Effector CD8-positive, alpha-beta T cell (primary cell): ENCODE measurements at regions not wholly inside any gene's neighbourhood (a gene's known extent, or its start where the extent isn't known, plus 50 kb on each side); places are given as distances from the start of the nearest gene placed in this dataset.
"Not testable (repeated sequence)": the region's sequence is repeated elsewhere in the genome, so short reads cannot be mapped to it uniquely, and the experiment has no call there.

ENCODE experiments used
- DNase-seq: peaks from one replicate; lab custom pipeline; 2025; lab: John Stamatoyannopoulos, UW

DNA sequence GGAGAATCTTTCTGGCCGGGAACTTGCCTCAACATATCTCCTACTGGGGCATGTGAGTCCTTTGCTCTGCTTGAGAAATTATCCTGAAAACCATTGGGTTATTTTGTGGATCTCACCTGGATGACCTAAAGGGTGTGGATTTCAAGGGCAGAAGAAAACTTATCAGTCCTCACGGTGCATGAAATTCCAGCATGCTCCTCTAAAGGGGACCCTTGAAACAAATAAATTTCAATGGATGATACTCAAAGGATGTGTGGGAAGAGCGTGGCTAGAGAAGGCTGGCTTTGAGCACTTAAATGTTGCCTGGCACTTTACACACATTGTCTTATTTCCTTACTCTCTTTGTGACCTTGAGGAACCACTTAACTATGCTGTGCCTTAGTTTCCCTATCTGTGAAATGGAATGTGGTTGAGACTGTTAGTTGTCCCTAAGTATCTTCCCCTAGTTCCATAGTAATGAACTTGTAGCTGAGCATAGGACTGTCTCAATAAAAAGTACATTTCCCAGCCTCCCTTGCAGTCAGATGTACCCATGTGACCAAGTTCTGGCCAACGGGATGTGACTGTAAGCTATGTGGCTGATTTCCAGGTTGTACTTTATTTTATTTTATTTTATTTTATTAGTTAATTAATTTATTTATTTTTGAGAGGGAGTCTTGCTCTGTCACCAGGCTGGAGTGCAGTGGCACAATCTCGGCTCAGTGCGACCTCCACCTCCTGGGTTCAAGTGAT lies 81.9 kb upstream of the PTPN1 start:
- no peak for DNase-seq

DNA sequence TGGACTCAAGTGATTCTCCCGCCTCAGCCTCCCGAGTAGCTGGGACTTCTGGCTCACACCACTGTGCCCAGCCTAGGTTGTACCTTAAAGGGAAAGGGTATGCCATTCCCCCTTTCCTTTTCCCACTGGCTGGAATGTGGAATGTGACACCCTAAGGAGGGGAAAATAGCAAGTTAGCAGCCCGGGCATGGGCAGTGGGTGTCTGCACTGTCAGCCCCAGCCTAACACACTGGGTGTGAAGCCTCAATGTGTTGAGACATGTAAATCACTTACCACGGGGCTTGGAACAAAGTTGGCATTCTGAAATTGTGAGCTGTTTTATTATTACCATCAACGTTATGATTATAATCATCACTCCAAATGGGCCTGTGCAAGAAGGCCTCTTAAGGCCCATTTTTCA lies 80.8 kb upstream of the PTPN1 start:
- no peak for DNase-seq

DNA sequence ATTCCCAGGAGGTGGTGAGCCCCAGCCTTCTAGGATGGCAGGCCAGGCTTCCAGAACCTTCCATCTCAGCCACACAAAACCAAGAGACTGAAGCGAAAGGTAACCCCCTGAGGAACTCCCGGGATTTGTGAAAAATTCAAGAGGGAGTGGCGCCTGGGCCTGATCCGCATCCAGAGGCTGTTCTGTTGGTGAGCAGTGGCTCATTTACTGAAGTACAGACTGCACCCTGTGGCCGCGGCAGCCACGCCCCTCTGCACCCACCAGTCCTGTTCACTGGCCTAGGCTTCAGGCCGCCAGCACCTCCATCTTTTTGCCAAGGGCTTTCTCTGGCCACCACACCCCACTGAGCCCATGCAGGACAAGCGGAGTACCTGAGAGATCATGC lies 79.1 kb upstream of the PTPN1 start:
- no peak for DNase-seq

DNA sequence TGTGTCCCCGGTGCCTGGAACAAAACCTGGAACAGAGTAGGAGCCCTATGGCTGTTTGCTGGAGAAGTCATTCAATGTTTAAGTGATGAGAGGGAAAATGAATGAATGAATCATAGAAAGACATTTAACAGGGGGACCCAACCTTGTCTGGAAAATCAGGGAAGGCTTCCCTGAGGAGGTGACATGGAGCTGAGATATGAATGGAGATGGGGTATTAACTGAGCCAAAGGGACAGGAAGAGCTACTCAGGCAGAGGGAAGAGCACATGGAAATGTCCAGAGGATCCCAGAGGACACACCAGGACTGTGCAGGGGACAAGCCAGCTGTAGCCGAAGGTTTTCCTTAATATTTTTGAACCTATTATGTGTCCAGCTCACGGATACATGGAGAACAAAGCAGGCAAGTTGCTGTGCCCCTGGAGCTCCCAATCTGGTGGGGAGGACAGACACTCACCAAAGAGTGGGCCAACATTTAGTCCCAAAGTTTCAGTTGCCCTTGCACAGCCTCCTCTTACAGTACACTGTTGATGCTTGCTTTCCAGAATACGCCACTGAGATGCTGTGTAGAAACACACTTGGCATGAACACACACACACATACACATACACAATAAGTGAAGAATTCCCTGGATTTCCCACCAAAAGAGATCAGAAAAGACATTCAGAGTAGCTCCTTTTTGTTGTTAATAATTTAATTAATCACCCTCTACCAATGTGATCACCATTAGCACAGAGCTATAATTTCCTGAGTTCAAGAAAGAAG lies 77.0 kb upstream of the PTPN1 start:
- DNase-seq = no peak

DNA sequence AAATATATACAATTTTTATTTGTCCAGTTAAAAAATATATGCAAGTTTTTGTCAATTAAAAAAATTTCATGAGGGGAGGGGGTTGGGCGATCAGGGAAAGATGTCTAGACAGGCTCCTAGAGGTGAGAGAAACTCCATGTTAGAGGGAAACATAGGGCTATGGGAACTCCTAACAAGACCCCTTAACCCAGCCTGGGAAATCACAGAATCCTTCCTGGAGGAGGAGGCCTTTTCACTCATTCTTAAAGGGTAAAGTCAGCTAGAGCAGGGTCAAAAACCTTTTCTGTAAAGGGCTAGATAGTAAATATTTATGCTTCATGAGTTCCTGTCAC lies 75.9 kb upstream of the PTPN1 start:
- DNase-seq = no peak

DNA sequence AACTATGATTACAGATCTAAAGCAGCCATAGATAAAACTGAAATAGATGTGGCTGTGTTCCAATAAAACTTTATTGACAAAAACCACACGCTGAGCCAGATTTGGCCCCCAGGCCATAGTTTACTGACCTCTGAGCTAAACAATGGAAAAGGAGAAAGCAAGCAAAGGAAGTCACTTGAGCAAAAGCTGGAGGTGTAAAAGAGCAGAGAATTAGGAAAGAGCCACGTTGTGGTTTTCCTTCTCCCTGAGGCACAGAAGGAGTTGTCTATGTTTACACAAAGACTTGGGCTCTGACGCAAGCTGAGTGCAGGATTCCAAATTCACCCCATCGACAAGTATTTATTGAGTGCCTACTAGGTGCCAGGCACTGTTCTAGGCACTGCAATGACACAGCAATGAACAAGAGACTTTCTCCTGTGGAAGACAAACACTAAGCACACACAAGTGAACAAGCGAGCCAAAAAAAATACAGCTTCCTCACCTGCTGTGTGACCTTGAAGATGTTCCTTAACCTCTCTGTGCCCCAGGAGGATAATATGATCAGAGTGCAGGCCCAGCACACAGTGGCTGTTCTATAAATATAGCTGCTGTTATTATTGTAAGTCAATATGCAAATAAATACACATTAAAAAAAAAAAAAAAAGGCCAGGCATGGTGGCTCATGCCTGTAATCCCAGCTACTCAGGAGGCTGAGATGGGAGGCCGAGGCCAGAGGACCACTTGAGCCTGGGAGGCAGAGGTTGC lies 75.4 kb upstream of the PTPN1 start:
- DNase-seq = no peak

DNA sequence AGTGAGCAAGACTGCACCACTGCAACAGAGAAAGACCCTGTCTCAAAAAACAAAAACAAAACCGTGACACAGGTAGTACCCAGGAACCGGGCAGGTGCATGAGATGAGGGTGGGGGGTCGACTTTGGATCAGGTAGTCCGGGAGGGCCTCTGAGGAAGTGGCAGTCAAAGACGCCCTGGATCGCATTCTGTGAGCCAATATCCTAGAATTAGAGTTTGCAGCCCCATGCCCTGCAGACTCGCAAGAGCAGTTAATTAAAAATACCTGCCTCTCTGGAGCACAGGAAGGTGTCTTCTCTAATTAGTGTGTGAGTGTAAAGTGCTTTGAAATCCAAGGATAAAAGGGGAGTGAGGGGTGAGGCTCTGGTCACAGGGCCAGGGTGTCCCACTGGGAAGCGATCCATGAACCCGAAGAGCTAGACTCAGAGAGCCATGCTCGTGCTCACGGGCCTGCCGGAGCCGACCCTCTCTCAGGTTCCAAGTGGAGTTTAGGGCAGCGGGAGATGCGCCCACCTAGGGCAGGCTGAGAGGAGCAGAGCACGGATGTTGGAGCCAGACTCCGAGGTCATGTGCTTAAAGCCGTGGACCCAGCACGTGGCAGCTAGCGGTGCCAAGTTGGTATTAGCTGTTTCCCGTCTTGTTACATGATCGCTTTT lies 74.7 kb upstream of the PTPN1 start:
- no peak for DNase-seq

DNA sequence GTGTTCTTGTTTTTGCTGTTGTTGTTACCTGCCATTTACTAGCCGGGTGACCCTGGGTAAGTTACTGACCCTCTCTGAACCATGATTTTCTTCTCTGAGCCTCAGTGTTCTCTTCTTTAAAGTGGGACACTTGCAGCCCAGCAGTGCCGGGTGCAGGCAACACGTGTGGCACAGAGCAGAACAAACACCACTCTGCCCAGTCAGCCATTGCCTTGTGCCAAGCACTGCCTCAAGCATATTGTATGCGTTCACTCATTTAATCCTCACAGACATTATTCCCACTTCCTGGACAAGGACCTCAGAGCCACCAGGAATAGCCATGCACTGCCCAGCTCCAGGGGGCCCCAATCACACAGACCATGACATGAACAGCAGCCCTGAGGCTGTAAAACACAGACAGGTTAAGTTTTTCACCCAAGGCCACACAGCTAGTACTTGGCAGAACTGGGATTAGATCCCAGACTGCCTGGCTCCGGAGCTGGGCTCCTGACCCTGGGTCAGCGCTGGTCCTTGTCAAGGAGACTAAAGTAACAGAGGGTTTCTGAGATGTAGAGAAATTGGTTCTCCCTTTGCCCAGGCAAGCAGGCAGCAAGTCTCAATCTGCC lies 74.0 kb upstream of the PTPN1 start:
- DNase-seq = no peak

DNA sequence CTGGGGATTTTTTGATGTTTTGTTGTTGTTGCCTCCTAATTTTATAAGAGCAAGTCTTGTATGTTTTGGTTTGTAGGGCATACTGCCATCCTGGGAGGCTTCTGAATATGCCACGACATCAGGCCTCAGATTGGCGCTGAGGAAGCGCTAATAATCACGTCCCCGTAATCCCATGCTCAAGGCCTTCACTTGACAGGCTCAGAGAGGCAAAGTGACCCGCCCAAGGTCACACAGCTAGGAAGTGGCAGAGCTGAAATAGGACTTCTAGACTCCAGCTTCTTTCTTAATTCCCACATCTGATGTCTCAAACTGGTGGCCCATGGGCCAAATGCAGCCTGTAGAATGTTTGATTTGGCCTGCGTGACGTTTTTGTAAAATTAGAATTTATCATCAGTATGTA lies 73.5 kb upstream of the PTPN1 start:
- DNase-seq = no peak

DNA sequence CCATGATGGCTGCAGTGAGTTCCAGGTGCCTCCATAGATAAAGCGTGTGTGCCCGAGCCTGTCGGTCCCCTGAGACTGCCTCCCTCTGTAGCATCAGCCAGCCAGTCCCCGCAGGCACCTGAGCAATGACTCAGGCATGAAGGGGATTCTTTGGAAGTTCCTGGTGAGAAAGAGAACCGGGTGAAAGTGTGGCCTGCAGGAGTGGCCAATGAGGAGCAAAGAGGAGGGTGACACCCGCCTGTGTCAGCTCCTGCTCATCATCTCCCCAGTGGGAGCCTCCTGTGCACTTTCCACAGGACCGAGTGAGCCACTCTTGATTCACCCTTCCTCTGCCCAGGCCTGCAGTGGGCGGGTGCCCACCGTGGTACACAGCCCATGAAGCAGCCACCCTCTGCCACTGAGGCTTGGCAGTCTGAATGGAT lies 71.2 kb upstream of the PTPN1 start:
- no peak for DNase-seq

DNA sequence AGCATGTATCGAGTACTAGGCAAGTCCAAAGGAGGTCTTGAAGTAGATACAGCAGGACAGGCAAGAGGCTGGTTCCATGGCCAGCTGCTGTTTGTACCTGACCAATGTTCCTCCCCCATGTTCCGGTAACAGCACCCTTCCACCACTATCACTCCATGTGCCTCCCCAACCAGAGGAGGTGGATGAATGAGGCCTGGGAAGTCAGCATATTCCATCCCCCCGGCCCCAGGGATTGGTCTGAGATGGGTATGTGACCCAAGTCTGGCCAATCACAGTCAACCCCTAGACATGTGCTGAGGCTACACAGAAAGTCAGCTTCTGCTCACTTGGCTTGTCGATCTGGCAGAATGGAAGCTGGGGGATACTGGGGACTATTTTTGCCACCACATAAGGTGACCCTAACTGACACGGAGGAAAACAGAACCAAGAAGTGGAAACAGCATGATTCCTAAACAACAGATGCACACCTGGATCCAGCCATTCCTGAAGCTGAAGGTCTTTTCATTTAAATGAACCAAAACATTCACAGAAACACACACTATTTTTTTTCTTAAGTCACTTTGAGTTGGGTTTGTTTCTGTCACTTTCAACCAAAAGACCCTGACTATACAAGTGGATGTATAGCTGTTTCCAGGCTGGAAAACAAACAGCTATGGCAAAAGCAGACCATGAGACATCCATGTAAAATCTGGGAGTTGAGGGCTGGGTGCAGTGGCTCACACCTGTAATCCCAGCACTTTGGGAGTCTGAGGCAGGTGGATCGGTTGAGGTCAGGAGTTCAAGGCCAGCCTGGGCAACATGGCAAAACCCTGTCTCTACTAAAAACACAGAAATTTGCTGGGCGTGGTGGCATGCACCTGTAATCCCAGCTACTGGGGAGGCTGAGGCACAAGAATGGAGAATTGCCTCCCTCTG lies 70.4 kb upstream of the PTPN1 start:
- no peak for DNase-seq

DNA sequence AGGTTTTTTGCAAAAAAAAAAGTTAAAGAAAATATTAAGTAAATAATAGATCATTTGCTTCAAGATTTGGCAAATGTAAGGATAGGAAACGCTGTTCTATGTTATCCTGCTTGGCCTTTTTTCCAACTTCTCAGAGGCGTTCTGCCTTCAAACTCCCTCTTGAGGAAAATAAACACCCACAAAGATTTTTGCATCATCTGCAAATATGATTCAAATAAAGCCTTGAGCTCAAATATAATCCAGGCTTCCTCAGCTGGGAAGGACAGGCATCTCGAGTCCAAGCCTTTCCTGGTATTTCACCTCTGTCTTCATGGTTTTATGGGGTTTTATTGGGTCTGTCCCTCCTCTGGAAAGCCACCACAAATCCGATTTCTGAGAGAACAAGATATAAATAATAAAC lies 67.7 kb upstream of the PTPN1 start:
- DNase-seq = no peak

DNA sequence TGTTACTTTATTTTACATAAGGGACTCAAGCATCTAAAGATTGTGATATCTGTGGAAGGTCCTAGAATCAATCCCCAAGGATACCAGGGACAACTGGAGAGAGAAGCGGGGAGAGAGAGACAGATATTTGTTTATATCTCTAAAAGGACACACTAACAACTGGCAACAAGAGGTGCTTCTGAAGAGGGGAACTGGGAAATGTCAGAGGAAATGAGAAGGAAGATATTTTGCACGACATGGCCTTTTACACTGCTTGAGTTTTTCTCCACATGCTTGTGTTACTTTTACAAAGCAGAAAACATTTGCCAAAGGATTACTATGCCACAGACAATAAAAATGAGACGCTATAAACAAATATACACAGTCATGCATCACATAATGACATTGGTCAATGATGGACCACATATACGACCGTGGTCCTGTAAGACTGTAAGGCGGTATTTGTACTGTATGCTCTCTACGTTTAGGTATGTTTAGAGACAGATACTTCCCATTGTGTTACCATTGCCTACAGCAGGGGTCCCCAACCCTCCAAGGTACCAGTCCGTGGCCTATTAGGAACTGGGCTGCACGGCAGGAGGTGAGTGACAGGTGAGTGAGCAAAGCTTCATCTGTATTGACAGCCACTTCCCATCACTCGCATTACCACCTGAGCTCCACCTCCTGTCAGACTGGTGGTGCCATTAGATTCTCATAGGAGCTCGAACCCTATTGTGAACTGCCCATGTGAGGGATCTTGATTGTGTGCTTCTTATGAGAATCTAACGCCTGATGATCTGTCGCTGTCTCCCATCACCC lies 64.6 kb upstream of the PTPN1 start:
- no peak for DNase-seq

DNA sequence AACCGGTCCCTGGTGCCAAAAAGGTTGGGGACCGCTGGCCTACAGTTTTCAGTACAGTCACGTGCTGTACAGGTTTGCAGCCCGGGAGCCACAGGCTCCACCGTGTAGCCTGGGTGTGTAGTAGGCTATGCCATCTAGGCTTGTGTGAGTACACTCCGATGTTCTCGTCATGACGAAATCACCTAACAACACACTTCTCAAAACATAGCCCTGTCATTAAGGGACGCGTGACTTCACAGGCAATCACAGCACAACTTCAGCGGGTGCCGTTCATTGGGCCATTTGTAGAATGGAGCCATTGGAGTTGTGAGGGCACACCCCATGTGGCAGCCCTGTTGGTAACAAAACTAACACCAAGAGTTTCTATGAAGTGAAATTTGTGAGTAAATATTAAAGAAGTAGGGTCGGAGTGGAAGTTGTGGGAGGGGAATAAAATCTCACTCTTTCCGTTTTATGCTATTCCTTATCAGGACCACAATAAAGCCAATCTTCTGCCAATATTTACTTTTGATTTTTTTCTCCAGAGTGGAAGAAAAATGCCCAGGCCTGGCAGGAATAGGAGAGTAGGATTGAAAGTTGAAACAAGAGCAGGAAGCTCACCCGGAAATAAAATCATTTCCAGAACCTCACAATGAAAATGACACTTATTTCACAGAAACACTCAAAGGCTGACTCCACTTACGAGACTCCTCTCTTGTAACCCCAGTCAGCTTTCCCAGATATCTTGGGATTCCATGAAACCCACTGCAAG lies 63.7 kb upstream of the PTPN1 start:
- no peak for DNase-seq

DNA sequence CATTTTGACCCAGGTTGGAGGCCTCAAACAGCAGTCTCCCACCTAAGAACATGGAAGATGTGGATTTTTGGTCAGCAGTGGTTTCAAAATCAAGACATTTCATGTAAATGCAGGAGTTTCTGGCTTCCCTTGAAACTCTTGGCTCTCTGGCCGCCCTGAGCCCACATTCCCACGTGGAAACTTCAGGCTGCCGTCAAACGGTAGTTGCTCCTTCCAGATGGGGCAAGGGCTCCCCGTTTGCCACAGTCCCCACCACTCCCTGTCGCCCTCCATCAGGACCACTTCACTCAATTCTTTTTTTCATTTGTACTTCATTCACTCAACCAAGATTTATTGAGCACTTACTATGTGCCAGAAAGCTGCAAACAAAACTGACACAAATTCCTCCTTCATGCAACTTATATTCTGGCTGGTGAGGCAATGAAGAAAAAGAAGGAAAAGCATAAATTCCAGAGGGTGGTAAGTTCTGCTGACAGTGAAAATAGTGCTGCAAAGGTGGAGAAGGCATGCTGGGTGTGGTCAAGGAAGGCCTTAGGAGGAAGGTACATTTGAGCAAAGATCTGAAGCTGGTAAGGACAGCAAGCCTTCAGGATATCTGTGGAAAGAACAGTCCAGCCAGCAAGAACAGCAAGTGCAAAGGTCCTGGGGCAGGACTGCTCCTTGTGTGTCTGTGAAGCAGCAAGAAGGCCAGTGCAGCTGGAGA lies 62.9 kb upstream of the PTPN1 start:
- no peak for DNase-seq

DNA sequence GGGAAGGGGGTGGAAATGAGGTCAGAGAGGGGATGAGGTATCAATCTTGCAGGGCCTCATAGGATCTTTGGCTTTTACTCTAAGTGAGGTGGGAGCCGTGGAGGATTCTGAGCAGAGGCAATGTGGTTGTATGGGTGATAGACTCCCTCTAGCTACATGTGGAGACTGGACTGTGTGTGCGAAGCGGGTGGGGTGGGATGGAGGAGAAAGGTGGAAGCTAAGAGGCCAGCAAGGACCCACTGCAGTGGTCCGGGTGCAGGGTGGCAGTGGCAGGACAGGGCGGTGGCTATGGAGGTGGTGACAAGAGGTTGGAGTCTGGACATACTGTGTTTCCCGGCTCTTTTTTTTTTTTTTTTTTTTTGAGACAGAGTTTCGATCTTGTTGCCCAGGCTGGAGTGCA lies 62.4 kb upstream of the PTPN1 start:
- DNase-seq = no peak

DNA sequence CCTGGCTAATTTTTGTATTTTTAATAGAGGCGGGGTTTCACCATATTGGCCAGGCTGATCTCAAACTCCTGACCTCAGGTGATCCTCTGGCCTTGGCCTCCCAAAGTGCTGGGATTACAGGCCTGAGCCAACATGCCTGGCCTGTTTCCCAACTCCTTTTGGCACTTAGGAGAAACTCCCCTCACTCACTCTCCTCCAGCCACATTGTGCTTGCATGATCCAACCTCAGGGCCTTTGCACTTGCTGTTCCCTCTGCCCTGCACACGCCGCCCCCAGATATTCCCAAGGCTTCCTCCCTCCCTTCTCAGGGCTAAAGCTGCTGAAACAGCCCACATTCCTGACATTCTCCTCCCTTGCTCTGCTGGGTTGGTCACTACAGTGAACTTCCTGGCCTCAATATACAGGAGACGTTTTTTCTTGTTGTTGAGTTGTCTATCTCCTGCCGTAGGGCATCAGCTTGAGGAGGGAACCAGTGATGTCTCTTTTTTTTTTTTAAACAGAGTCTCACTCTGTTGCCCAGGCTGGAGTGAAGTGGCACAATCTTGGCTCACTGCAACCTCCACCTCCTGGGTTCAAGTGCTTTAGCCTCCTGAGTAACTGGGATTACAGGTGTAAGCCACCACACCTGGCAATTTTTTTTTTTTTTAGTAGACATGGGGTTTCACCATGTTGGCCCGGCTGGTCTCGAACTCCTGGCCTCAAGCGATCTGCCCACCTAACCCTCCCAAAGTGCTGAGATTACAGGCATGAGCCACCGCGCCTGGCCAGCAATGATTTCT lies 61.4 kb upstream of the PTPN1 start:
- DNase-seq = not testable (repeated sequence)
